GM21737 (cell line): ENCODE measurements at regions not wholly inside any gene's neighbourhood (a gene's known extent, or its start where the extent isn't known, plus 50 kb on each side); places are given as distances from the start of the nearest gene placed in this dataset.
A peak's percentile ranks its signal among the peaks of the same experiment; 100 is the strongest.
"Not testable (repeated sequence)": the region's sequence is repeated elsewhere in the genome, so short reads cannot be mapped to it uniquely, and the experiment has no call there.

Experiments used
- ATAC-seq: cut with Tn5 transposase; IDR thresholded peaks from one replicate; pipeline ENCODE4 v1.9.1; 2021; ENCODE audit warnings: mild to moderate bottlenecking, moderate library complexity; ENCODE audit not compliant: unreplicated experiment

DNA sequence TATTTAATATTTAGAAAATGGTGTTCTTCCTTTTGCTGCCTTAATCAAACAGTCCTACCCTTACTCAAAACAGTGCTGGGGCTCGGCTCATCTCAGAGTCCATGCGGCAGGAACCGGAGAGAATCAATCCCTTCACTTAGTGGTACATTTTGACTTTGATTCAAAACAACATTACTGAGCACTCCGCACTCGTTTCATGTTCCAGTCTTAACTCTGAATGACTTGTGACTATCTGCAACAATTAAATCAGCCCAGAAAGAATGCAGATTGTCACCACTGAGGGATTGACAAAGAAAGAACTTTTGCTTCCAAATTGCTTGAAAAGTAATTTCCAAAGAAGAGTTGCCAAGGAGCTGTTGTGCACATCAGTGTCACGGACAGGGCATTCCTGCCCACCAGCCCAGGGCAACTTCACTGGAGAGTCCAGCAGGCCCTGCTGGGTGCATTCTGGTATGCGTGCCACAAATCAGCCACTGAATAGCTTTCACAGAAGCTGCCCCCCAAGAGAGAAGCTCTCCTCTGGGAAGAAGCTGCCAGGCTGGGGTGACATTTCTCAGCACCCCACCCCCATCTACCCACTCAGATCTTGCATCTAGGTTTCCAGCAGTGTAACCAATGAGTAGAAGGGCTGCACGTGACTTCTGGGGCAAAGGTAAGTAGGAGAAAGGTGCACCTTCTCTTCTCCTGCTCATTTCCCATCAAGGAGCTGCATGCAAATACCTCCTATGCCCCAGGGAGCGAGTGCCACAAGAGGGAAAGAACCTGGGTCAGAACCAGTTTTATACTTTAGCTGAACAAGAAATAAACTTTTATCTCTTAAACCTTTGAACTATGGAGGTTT is 84.6 kb upstream of the ATP8B1 start:
- no peak for ATAC-seq

DNA sequence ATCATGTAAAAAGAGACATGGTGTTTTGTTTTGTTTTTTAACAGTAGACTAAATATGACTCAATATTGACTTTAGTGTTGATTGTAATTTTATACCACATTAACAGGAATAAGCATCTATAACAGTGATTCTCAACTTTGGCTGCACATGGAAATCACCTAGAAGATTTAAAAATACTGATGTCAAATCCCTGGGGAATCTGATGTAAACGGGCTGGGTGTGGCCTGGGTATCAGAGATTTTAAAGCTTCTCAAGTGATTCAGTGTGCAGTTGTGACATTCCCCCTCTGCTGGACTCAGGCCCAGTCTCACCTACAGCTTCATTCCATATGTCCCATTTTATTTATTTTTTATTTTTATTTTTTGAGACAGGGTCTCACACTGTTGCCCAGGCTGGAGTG is 82.8 kb upstream of the ATP8B1 start:
- ATAC-seq: no peak

DNA sequence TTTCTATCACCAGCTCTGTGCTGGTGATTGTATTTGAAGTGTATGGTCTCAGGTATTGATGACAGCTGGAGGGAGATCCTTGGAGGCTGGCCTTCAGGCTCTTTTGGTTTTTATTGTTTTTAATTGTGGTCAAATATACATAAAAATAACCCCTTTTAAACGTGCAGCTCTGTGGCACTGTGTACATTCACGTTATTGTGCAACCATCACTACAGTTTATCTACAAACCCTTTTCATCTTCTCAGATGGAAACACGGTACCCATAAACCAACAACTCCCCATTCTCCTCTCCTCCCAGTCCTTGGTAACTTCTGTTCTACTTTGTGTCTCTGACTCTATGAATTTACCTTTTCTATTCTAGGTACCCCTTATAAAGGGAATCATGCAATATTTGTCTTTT is 79.3 kb upstream of the ATP8B1 start:
- no peak for ATAC-seq

DNA sequence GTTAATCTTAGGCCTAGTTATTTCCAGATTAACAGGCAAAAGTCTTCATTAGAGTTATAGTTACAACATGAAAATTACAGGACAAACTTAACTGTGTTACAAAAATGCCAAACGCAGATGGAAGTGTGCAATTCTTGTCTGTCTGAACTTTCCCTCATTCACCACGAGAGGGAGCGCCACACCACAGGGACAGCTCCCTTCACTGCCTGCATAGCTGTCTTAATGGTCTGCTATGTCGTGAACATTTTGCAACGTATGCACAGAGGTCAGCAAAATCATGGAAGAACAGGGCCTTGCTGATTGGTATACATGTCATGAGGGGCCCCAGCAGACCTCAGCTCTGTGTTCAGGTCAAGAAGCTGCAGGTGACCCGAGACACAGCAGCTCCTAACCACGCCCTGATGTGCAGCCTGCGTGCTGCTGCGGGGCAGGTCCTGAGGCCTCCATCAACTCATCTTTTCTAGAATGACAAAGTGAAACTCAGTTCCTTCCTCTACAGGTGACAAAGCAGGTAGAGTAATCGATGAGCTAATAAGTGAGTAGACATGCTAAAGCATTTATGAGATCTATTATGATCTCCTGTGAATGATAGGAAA is 78.8 kb upstream of the ATP8B1 start:
- ATAC-seq: peak; percentile 82

DNA sequence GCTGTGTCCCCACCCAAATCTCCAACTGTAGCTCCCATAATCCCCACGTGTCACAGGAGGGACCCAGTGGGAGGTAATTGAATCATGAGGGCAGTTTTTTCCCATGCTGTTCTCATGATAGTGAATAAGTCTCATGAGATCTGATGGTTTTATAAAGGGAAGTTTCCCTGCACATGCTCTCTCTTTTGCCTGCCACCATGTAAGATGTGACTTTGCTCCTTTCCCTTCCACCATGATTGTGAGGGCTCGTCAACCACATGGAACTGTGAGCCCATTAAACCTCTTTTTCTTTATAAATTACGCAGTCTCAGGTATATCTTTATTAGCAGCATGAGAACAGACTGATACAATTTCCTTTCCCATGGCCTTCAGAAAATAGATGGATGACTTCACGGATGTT is 76.8 kb upstream of the ATP8B1 start:
- not testable (repeated sequence) for ATAC-seq

DNA sequence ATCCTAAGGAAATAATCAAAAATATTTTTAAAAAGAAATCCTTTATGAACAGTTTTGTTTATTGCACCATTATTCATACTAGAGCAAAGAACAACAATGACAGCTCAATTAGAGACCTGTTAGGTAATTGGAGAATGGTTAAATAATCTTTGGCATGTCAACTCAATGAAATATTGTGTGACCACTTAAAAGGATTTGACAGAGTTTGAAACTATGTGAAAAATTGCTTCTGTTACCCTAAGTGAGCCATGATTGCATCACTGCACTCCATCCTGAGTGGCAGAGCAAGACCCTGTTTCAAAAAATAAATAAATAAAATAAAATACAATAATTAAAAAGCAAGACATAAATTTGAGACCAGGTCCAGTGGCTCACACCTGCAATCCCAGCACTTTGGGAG is 66.1 kb upstream of the ATP8B1 start:
- no peak for ATAC-seq

DNA sequence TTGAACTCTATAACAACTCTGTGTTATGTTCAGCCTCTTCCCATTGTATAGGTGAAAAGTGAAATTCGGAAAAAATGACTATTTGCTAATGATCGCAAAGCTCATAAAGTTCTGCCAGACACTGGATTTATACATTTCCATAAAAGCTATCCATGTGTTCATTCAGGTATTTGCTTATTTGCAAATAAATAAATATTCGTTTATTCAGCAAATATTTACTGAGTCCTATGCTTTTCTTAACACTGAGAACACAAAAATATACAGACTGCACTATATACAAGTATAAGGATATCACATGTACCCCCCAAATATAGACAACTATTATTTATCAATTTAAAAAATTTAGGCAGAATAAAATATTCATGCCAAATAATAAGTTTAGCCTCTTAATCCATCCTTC is 63.2 kb upstream of the ATP8B1 start:
- no peak for ATAC-seq

DNA sequence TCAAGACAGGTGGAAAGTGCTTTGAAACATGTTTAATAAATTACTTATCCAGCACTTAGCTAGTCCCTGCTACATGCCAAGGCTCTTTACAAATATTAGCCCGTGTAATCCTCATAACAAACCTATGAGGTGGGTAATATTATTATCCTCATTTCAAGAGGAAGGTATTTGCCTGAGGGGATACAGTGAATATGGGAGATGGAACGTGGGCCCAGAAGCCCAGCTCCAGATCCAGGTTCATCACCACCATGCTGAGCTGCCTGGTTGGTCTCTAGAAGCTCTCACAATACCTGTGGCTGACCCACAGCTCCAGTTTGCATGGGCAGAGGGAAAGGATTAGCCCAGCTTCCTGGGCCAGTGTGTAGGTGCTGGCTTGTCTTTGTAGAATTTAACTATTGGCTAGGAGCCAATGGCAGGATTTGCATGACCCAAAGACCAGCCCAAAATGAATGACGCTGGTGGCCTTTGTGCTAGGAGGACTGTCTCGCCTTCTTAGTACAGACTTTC is 61.6 kb upstream of the ATP8B1 start:
- no peak for ATAC-seq

DNA sequence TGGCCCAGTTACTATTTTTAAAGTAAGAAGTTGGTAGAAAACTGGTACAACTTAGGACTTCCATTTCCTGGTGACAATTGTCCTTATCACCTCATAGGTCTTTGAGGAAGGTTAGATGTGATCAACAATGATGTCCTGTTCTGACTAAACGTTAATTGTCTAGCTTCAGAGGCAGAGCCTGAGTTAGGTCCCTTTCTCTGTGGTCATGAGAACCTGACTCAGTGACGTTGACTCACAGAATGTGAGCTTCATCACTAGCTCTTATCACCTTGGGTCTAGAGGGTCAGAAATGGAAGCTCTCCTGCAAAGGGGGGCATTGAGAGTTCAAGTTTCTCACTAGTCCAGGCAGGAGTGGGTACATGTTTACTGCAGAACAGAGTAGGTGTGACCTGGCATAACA is 60.6 kb upstream of the ATP8B1 start:
- ATAC-seq: no peak

DNA sequence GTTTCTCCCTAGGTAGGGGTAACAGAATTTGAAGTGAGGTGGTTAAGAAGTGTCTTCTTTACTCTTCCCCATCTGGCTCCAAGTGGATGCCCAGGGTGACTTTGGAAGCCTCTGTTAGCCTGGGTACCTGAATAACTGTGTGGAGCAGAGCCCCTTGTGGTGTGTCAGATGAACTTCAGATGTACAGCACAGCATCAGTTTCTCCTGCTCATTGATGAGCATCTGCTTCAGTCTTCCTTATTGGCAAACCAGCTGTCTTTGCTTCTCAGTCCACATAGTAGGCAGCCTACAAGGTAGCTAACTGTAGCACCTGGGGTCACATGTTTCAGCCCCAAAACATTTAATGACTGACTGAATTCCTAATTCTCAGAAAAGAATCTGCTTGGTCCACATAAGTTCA is 56.2 kb upstream of the ATP8B1 start:
- peak; percentile 65 for ATAC-seq

DNA sequence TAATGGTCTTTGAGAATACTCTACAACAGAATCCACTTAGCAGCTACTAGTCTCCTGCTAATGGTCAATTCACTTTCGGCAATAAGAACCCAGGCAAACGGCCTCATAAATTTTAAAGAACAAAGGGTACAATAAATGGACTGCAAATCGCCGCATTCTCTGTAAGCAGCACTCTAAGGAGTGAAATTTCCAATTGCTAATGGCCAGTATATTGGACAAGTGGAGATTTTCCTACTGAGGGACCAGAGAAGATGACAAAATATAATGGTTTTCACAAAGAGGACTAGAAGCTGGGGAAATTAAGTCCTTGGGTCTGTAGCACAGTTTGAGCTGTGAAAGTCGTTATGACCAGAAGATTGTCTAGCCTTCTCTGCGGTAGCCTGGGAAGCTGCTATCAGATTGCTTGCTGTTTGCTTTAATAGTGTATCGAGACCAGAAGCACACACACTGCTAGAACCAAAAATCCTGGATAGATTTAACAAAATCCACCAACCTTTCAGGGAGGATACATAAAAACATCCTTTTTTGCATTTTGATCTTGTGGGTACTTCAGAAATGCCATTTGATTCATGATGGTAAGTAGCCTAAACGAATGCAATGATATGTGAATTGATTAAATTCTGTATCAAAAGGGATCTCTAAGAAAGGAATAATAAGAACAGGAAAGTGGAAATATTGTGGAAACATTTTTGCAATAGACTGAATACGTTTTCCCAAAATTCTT is 53.6 kb upstream of the ATP8B1 start:
- ATAC-seq: no peak

DNA sequence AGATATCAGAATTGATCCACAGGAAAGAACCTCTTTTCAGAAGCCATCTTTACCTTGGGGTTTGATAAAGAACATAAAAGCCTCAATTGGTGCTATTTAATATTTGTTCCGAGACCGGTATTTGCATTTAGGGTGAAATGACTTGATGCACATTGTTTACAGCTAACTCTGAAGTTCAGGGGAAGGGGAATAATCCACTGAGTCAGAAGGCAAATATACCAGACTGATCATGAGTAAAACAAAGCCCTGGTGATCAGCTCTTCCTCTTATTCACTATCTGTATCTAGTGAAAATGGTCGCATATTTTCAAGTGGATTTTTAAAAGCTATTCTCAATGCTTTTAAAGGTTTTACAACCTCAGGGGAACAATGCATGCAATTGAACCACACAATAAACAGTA is 53.0 kb upstream of the ATP8B1 start:
- ATAC-seq: no peak

DNA sequence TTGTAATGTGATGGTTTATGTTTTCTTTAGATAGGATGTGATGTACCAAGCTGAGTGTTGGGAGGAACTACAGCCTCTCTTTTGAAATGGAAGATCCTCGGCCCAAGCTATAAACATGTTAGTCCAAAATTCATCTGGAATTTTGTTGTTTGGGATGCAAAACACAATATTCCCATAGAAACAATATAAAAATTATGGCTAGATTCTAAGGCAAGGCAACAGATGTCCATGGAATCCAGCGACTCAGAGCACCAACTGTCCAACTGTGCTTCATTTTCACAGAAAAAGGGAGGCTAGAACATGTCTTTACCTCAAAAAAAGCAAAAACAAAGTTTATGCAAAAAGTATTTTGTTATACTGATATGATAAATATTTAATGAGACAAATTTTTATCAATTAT is 52.4 kb upstream of the ATP8B1 start:
- ATAC-seq: no peak

DNA sequence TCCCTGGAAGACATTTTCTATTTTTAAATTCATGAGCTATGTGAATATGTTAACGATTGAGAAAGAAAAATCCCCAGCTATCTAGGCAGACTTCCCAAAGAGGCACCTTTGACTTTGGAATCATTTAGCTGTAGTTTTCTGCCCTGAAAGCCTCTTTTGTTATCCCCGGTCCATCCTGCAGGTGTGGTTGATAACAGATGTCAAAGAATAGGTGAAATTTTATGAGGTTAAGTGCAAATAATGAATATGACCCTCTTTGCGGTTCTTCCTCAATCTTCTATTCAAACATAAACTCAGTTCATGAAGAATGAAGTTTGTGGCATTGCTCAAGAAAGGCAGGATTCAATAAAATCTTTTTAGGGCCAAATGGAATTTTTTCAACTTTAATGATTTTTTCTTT is 51.6 kb upstream of the ATP8B1 start:
- ATAC-seq: no peak

DNA sequence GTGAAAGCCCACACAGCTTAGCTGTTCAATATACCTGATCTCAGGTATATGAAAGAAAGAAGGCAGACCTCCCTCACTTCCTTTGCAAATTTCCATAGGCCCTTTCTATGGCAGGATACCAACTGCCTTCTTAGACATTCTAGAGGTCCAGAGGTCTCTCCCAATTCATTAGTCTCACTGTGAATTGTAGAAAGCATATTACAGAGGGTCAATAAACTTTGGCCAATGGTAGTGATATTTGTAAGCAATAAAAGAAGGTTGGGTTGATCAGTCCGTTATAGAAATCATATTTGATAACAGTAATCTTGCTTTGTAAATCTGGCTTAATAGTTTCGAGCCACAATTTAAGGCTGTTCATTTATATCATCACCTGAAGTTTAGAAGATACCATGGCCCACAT is 50.7 kb upstream of the ATP8B1 start:
- ATAC-seq: no peak

DNA sequence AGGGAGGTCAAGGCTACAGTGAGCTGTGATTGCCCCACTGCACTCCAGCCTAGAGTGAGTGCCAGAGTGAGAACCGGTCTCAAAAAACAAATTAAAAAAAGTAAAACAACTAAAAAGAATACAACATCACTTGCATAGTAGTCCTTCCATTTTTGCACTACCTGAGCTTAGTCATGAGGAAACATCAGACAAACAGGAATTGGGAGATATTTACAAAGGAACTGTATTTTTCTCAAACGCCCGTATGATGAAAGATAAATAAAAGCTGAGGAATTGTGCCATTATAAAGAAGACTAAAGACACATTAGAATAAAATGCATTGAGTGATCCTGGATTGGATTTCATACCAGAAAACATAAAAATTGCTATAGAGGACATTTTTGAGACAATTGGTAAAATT is 50.0 kb upstream of the ATP8B1 start:
- no peak for ATAC-seq
